ENCODE measurements at regions not wholly inside any gene's neighbourhood (a gene's known extent, or its start where the extent isn't known, plus 50 kb on each side); places are given as distances from the start of the nearest gene placed in this dataset.
A peak's percentile ranks its signal among the peaks of the same experiment; 100 is the strongest.
"Not testable (repeated sequence)": the region's sequence is repeated elsewhere in the genome, so short reads cannot be mapped to it uniquely, and the experiment has no call there.

DNA sequence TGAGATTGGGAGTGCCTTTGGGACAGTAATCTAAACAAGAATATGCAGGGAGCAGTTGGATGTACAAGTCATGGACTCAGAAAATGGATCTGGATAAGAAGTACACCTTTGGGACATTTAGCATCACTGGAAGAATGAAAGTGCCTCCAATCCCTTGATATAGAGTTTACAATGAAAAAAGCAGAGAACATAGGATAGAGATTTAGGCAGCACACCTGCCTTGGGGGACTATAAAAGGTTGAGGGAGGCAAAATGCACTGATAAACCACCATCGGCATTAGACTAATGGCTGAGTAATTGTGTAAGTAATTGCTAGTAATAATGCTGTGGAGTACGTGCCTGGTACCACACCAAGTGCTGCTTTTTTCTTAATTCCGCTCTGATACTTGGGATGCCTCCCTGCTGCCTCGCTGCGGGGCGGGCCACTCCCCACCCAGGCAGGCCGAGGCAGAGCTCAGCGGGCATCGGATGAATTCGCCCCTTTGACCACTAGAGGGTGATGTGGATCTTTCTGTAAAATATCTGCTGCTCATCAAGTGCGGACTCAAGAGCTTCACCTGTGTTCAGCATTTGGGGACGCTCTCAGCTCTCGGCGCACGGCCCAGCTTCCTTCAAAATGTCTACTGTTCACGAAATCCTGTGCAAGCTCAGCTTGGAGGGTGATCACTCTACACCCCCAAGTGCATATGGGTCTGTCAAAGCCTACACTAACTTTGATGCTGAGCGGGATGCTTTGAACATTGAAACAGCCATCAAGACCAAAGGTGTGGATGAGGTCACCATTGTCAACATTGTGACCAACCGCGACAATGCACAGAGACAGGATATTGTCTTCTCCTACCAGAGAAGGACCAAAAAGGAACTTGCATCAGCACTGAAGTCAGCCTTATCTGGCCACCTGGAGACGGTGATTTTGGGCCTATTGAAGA, 99.9 kb downstream of the ANKRD18B start:
- Mint-ChIP-seq H3K4me3 (no peak overlapping the region), H3K27me3 (peaks cover 20% of the 10 kb centered on the region), H3K4me1 (ENCODE audit: low read depth) (peaks cover 12% of the 10 kb centered on the region), H3K36me3 (no peaks in the 10 kb centered on the region), H3K9me3 (no peaks in the 10 kb centered on the region), H3K27ac (no peak overlapping the region)
- ChIA-PET CTCF (interaction anchor here (0.6 to 16.2 kb wide), 36 partner anchors 8 to 628 kb away, joined by 3 to 404 read pairs (median 5); partner anchors contain the start of genes ANKRD18B and NOL6), POLR2A (no interaction called here)
- intact Hi-C loops (cut with micrococcal nuclease), result loop anchor here (1.0 kb wide), 1 partner anchor 98 kb away; no protein-coding TSS in a partner anchor
- DNase-seq, result peak; percentile 78

- intact Hi-C loops (cut with micrococcal nuclease); H3K9me3 Mint-ChIP-seq; POLR2A ChIA-PET; H3K4me3 Mint-ChIP-seq; H3K36me3 Mint-ChIP-seq; H3K4me1 Mint-ChIP-seq (ENCODE audit: low read depth); DNase-seq; H3K27ac Mint-ChIP-seq: not testable (repeated sequence)
- H3K27me3 Mint-ChIP-seq, result peaks cover 29% of the 10 kb centered on the region
- CTCF ChIA-PET, result interaction anchor here (1.3 to 16.2 kb wide), 2 partner anchors 9 to 93 kb away, joined by 6 to 404 read pairs; no protein-coding TSS in a partner anchor
Observed at GRCh38 chr9:33628318-33628717, 104.3 kb downstream of the ANKRD18B start.

- Mint-ChIP-seq H3K4me1 (ENCODE audit: low read depth) (peaks cover 8% of the 10 kb centered on the region), H3K27ac (no peak overlapping the region), H3K4me3 (no peak overlapping the region), H3K27me3 (peaks cover 34% of the 10 kb centered on the region), H3K9me3 (no peaks in the 10 kb centered on the region), H3K36me3 (no peaks in the 10 kb centered on the region)
- intact Hi-C loops (cut with micrococcal nuclease), result no loop called here
- ChIA-PET CTCF (interaction anchor here (1.3 to 16.2 kb wide), 2 partner anchors 9 to 93 kb away, joined by 6 to 404 read pairs; no protein-coding TSS in a partner anchor), POLR2A (interaction anchor here (0.8 kb wide), 1 partner anchor 92 kb away, joined by 3 read pairs; no protein-coding TSS in a partner anchor)
- peak; percentile 53 for DNase-seq
Observed at GRCh38 chr9:33628865-33629410, 104.9 kb downstream of the ANKRD18B start.

- ChIA-PET POLR2A (no interaction called here), CTCF (interaction anchor here (1.7 kb wide), 1 partner anchor 88 kb away, joined by 5 read pairs; no protein-coding TSS in a partner anchor)
- DNase-seq, result no peak
- no peaks in the 10 kb centered on the region for H3K36me3 Mint-ChIP-seq
- H3K9me3 Mint-ChIP-seq, result no peaks in the 10 kb centered on the region
- no peak overlapping the region for H3K27ac Mint-ChIP-seq
- intact Hi-C loops (cut with micrococcal nuclease), result no loop called here
- H3K4me1 Mint-ChIP-seq (ENCODE audit: low read depth), result peaks cover 3% of the 10 kb centered on the region
- peaks cover 45% of the 10 kb centered on the region for H3K27me3 Mint-ChIP-seq
- H3K4me3 Mint-ChIP-seq, result no peak overlapping the region
Observed at GRCh38 chr9:33633636-33634035, 109.6 kb downstream of the ANKRD18B start.

DNA sequence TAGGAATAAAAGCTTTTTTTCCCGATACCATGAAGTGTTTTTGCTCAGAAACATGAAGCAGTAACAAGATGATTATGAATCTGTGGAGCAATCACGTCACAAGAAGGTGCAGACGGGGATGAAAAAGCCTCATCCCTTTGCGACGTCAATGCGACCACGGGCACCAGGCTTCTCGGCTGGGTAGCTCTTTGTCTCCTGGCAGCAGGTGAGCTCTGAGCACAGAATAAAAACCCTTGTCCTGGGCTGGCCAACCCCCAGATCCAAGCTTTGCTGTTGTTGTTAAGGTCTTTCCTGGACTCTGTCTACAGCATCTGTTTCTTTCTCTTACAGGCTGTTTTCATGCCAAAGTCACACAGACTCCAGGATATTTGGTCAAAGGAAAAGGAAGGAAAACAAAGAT, 113.8 kb downstream of the ANKRD18B start:
- Mint-ChIP-seq H3K9me3 (no peaks in the 10 kb centered on the region), H3K27ac (no peak overlapping the region), H3K27me3 (peaks cover 49% of the 10 kb centered on the region), H3K36me3 (no peaks in the 10 kb centered on the region), H3K4me3 (no peak overlapping the region), H3K4me1 (ENCODE audit: low read depth) (no peaks in the 10 kb centered on the region)
- DNase-seq, result no peak
- POLR2A ChIA-PET, result no interaction called here
- intact Hi-C loops (cut with micrococcal nuclease), result no loop called here
- CTCF ChIA-PET, result interaction anchor here (0.6 to 2.7 kb wide), 5 partner anchors 14 to 1066 kb away, joined by 3 to 15 read pairs (median 4); no protein-coding TSS in a partner anchor

GRCh38 chr9:33638391-33638915, 114.4 kb downstream of the ANKRD18B start:
- intact Hi-C loops (cut with micrococcal nuclease), result no loop called here
- no peaks in the 10 kb centered on the region for H3K36me3 Mint-ChIP-seq
- H3K27me3 Mint-ChIP-seq, result peaks cover 50% of the 10 kb centered on the region
- H3K9me3 Mint-ChIP-seq, result no peaks in the 10 kb centered on the region
- H3K4me3 Mint-ChIP-seq, result no peak overlapping the region
- H3K27ac Mint-ChIP-seq, result no peak overlapping the region
- no peaks in the 10 kb centered on the region for H3K4me1 Mint-ChIP-seq (ENCODE audit: low read depth)
- CTCF ChIA-PET, result interaction anchor here (0.6 to 2.7 kb wide), 5 partner anchors 14 to 1065 kb away, joined by 3 to 15 read pairs (median 4); no protein-coding TSS in a partner anchor
- no peak for DNase-seq
- POLR2A ChIA-PET, result no interaction called here

GRCh38 chr9:33645706-33646105, 121.7 kb downstream of the ANKRD18B start:
- no peak overlapping the region for H3K27ac Mint-ChIP-seq
- DNase-seq, result no peak
- H3K4me3 Mint-ChIP-seq, result no peak overlapping the region
- no peaks in the 10 kb centered on the region for H3K36me3 Mint-ChIP-seq
- H3K9me3 Mint-ChIP-seq, result no peaks in the 10 kb centered on the region
- intact Hi-C loops (cut with micrococcal nuclease), result no loop called here
- H3K27me3 Mint-ChIP-seq, result peaks cover 26% of the 10 kb centered on the region
- POLR2A ChIA-PET, result no interaction called here
- CTCF ChIA-PET, result no interaction called here
- H3K4me1 Mint-ChIP-seq (ENCODE audit: low read depth), result no peaks in the 10 kb centered on the region

GRCh38 chr9:33649463-33649862, 125.4 kb downstream of the ANKRD18B start:
- POLR2A ChIA-PET, result no interaction called here
- Mint-ChIP-seq H3K4me3 (no peak overlapping the region), H3K4me1 (ENCODE audit: low read depth) (no peaks in the 10 kb centered on the region), H3K36me3 (no peaks in the 10 kb centered on the region), H3K27ac (no peak overlapping the region), H3K27me3 (peaks cover 26% of the 10 kb centered on the region), H3K9me3 (no peaks in the 10 kb centered on the region)
- CTCF ChIA-PET, result interaction anchor here (1.2 to 1.7 kb wide), 2 partner anchors 26 to 32 kb away, joined by 3 to 6 read pairs; no protein-coding TSS in a partner anchor
- intact Hi-C loops (cut with micrococcal nuclease), result no loop called here
- DNase-seq, result no peak

- Mint-ChIP-seq H3K4me1 (ENCODE audit: low read depth) (no peaks in the 10 kb centered on the region), H3K36me3 (no peaks in the 10 kb centered on the region), H3K9me3 (no peaks in the 10 kb centered on the region), H3K27ac (no peak overlapping the region), H3K27me3 (peaks cover 32% of the 10 kb centered on the region), H3K4me3 (no peak overlapping the region)
- DNase-seq, result no peak
- intact Hi-C loops (cut with micrococcal nuclease), result no loop called here
- CTCF ChIA-PET, result interaction anchor here (1.2 kb wide), 1 partner anchor 27 kb away, joined by 4 read pairs; no protein-coding TSS in a partner anchor
- POLR2A ChIA-PET, result no interaction called here
Observed at GRCh38 chr9:33651125-33651524, 127.1 kb downstream of the ANKRD18B start.

DNA sequence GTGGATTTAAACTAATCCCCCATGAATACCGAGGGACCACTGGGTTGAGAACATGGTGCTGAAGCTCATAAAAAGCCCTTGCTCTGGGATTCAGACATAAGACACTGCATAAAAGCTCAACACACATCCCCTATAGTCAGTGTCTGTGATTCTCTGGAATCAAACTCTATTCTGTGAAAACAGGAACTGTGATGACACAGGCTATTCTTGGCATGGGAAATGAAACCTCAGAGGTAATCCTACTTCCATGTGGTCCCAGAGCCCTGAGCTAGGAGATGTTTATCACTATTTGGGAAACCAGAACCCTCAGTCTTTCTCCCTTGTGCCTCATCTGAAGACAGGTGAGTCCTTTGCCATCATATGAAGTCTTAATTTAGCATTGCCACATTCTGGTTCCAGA, 135.4 kb upstream of the PRSS3 start:
- H3K27me3 Mint-ChIP-seq, result peaks cover 9% of the 10 kb centered on the region
- H3K4me3 Mint-ChIP-seq, result no peak overlapping the region
- no peak overlapping the region for H3K27ac Mint-ChIP-seq
- no peaks in the 10 kb centered on the region for H3K36me3 Mint-ChIP-seq
- no peak for DNase-seq
- no peaks in the 10 kb centered on the region for H3K9me3 Mint-ChIP-seq
- ChIA-PET CTCF (no interaction called here), POLR2A (no interaction called here)
- no peaks in the 10 kb centered on the region for H3K4me1 Mint-ChIP-seq (ENCODE audit: low read depth)
- intact Hi-C loops (cut with micrococcal nuclease), result no loop called here

DNA sequence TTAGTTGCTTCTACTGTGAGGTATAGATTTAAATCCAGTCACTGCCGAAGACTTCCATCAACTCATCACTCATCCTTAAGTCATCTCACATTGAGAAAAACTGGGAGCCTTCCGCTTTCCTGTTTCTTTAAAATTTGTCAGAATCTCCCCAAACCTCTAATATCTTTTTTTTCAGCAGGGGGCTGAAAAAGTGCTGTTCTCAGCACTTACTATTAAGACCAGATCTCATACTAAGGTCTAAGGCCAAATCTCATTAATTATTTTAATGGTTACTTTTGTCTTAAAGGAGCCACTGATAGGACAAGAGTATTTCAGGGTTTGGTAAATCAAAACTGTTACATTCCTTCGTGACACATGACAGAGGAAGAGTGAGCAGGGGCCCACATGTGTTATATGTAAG, 134.6 kb upstream of the PRSS3 start:
- no peak for DNase-seq
- H3K27ac Mint-ChIP-seq, result no peak overlapping the region
- H3K4me1 Mint-ChIP-seq (ENCODE audit: low read depth), result no peaks in the 10 kb centered on the region
- no peaks in the 10 kb centered on the region for H3K36me3 Mint-ChIP-seq
- H3K4me3 Mint-ChIP-seq, result no peak overlapping the region
- no peaks in the 10 kb centered on the region for H3K9me3 Mint-ChIP-seq
- ChIA-PET POLR2A (no interaction called here), CTCF (no interaction called here)
- intact Hi-C loops (cut with micrococcal nuclease), result no loop called here
- peaks cover 5% of the 10 kb centered on the region for H3K27me3 Mint-ChIP-seq

GRCh38 chr9:33661176-33661575, 134.2 kb upstream of the PRSS3 start:
- no peaks in the 10 kb centered on the region for H3K4me1 Mint-ChIP-seq (ENCODE audit: low read depth)
- no peak overlapping the region for H3K27ac Mint-ChIP-seq
- CTCF ChIA-PET, result no interaction called here
- H3K9me3 Mint-ChIP-seq, result no peaks in the 10 kb centered on the region
- H3K36me3 Mint-ChIP-seq, result no peaks in the 10 kb centered on the region
- no peak overlapping the region for H3K4me3 Mint-ChIP-seq
- peaks cover 5% of the 10 kb centered on the region for H3K27me3 Mint-ChIP-seq
- POLR2A ChIA-PET, result no interaction called here
- intact Hi-C loops (cut with micrococcal nuclease), result no loop called here
- DNase-seq, result no peak
